ENCODE measurements at regions not wholly inside any gene's neighbourhood (a gene's known extent, or its start where the extent isn't known, plus 50 kb on each side); places are given as distances from the start of the nearest gene placed in this dataset.

GRCh38 chr20:57781901-57782300, 72.1 kb upstream of the PMEPA1 start:
- Histone ChIP-seq H3K27me3 (ENCODE audit: control insufficient read depth, insufficient read depth, low read length) (no peaks in the 10 kb centered on the region), H3K4me1 (ENCODE audit: control insufficient read depth in 2 of 3, insufficient read depth in 2 of 3, low read depth in 1 of 3, low read length in 3 of 3) (no peaks in the 10 kb centered on the region), H3K4me3 (ENCODE audit: low read length in 3 of 3) (no peak overlapping the region), H3K9ac (ENCODE audit: low read length in 3 of 3) (no peak overlapping the region), H3K36me3 (ENCODE audit: control insufficient read depth in 2 of 3, insufficient read depth in 3 of 3, low read length in 3 of 3) (no peaks in the 10 kb centered on the region), H3K27ac (ENCODE audit: low read depth in 2 of 2, low read length in 2 of 2) (no peak overlapping the region), H3K9me3 (ENCODE audit: control insufficient read depth in 2 of 3, insufficient read depth in 1 of 3, low read length in 3 of 3) (no peaks in the 10 kb centered on the region)
- no peak for DNase-seq
- intact Hi-C loops (cut with DNase I): no loop called here
- FAIRE-seq: no peak
- TF ChIP-seq, protein P1, sequence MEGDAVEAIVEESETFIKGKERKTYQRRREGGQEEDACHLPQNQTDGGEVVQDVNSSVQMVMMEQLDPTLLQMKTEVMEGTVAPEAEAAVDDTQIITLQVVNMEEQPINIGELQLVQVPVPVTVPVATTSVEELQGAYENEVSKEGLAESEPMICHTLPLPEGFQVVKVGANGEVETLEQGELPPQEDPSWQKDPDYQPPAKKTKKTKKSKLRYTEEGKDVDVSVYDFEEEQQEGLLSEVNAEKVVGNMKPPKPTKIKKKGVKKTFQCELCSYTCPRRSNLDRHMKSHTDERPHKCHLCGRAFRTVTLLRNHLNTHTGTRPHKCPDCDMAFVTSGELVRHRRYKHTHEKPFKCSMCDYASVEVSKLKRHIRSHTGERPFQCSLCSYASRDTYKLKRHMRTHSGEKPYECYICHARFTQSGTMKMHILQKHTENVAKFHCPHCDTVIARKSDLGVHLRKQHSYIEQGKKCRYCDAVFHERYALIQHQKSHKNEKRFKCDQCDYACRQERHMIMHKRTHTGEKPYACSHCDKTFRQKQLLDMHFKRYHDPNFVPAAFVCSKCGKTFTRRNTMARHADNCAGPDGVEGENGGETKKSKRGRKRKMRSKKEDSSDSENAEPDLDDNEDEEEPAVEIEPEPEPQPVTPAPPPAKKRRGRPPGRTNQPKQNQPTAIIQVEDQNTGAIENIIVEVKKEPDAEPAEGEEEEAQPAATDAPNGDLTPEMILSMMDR (IDR thresholded peaks at IDR 0.05; ENCODE audit: borderline replicate concordance, extremely low read depth, insufficient read depth): no peak

DNA sequence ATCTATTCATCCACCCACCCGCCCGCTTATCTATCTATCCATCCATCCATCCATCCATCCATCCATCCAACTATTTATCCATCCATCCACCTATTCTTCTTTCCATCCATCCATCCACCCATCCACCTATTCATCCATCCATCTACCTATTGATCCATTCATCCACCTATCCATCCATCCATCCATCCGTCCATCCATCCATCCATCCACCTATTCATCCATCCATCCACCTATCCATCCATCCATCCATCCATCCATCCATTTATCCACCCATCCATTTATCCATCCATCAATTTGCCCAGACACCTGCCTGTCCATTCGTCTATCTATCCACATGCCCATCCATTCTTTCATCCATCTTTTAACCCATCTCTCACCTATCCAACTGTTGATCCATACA, 71.1 kb upstream of the PMEPA1 start:
- Histone ChIP-seq H3K27me3 (ENCODE audit: control insufficient read depth, insufficient read depth, low read length) (no peaks in the 10 kb centered on the region), H3K4me1 (ENCODE audit: control insufficient read depth in 2 of 3, insufficient read depth in 2 of 3, low read depth in 1 of 3, low read length in 3 of 3) (no peaks in the 10 kb centered on the region), H3K9ac (ENCODE audit: low read length in 3 of 3) (no peak overlapping the region), H3K27ac (ENCODE audit: low read depth in 2 of 2, low read length in 2 of 2) (no peak overlapping the region), H3K36me3 (ENCODE audit: control insufficient read depth in 2 of 3, insufficient read depth in 3 of 3, low read length in 3 of 3) (no peaks in the 10 kb centered on the region), H3K4me3 (ENCODE audit: low read length in 3 of 3) (no peak overlapping the region), H3K9me3 (ENCODE audit: control insufficient read depth in 2 of 3, insufficient read depth in 1 of 3, low read length in 3 of 3) (no peaks in the 10 kb centered on the region)
- DNase-seq: no peak
- TF ChIP-seq, protein P1 (IDR thresholded peaks at IDR 0.05; ENCODE audit: borderline replicate concordance, extremely low read depth, insufficient read depth): no peak
- intact Hi-C loops (cut with DNase I): no loop called here
- no peak for FAIRE-seq

DNA sequence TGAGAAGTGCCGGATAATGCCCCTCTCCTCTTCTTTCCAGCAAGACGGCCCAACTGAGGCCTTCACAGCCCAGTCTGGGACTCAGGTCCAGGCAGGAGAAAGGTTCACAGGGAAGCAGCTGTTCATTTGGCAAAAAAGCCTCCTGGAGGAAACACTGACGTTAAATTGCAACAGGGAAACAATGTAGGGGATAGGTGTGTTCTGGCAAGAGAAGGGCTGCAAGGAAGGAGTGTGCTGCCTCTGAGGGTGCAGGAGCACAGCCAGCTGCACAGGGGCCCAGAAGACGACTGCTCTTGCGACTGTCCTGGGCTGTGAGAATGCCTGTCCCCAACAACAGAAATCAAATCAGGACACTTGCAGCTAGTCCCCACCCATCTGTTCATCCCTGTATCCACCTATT, 70.6 kb upstream of the PMEPA1 start:
- TF ChIP-seq, protein P1 (IDR thresholded peaks at IDR 0.05; ENCODE audit: borderline replicate concordance, extremely low read depth, insufficient read depth): no peak
- Histone ChIP-seq H3K9ac (ENCODE audit: low read length in 3 of 3) (no peak overlapping the region), H3K9me3 (ENCODE audit: control insufficient read depth in 2 of 3, insufficient read depth in 1 of 3, low read length in 3 of 3) (no peaks in the 10 kb centered on the region), H3K4me1 (ENCODE audit: control insufficient read depth in 2 of 3, insufficient read depth in 2 of 3, low read depth in 1 of 3, low read length in 3 of 3) (no peaks in the 10 kb centered on the region), H3K27ac (ENCODE audit: low read depth in 2 of 2, low read length in 2 of 2) (no peak overlapping the region), H3K36me3 (ENCODE audit: control insufficient read depth in 2 of 3, insufficient read depth in 3 of 3, low read length in 3 of 3) (no peaks in the 10 kb centered on the region), H3K27me3 (ENCODE audit: control insufficient read depth, insufficient read depth, low read length) (no peaks in the 10 kb centered on the region), H3K4me3 (ENCODE audit: low read length in 3 of 3) (no peak overlapping the region)
- intact Hi-C loops (cut with DNase I): no loop called here
- DNase-seq (no peak), FAIRE-seq (no peak)

DNA sequence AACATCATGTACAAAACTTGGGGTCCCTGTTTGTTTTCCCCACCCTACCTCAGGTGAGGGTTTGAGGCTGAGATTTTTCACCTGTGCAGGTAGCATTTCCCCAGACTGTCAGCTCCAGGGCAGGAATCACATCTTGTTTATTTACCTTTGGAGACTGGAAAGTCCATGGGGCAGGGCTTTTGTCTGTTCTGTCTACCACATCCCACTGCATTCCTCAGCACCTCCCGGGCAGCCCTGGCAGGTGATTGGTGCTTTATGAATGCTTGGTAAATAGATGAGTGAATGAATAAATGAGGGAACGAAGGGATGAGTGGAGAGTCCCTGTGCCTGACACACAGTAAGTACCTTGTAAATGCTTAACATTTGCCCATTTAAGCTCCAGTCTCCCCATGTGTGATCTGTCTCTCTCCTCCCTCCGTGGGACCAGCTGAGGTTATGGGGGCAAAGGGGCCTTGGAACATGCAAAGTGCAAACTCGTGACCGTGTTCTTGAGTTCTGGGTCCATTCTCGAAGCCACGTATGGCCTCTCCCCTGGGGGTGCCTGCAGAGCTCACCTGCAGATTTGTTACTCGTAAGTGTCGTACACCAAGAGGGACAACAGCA, 69.7 kb upstream of the PMEPA1 start:
- Histone ChIP-seq H3K9ac (ENCODE audit: low read length in 3 of 3) (no peak overlapping the region), H3K9me3 (ENCODE audit: control insufficient read depth in 2 of 3, insufficient read depth in 1 of 3, low read length in 3 of 3) (no peaks in the 10 kb centered on the region), H3K4me3 (ENCODE audit: low read length in 3 of 3) (no peak overlapping the region), H3K36me3 (ENCODE audit: control insufficient read depth in 2 of 3, insufficient read depth in 3 of 3, low read length in 3 of 3) (no peaks in the 10 kb centered on the region), H3K27me3 (ENCODE audit: control insufficient read depth, insufficient read depth, low read length) (no peaks in the 10 kb centered on the region), H3K4me1 (ENCODE audit: control insufficient read depth in 2 of 3, insufficient read depth in 2 of 3, low read depth in 1 of 3, low read length in 3 of 3) (no peaks in the 10 kb centered on the region), H3K27ac (ENCODE audit: low read depth in 2 of 2, low read length in 2 of 2) (no peak overlapping the region)
- DNase-seq: peak in 3 of 5 donors; percentile 17 to 60 (median 41)
- TF ChIP-seq, protein P1 (IDR thresholded peaks at IDR 0.05; ENCODE audit: borderline replicate concordance, extremely low read depth, insufficient read depth): no peak
- intact Hi-C loops (cut with DNase I): no loop called here
- no peak for FAIRE-seq

All from kidney (tissue), 13 donors.